Tibial nerve (tissue), 4 donors: ENCODE measurements at regions not wholly inside any gene's neighbourhood (a gene's known extent, or its start where the extent isn't known, plus 50 kb on each side); places are given as distances from the start of the nearest gene placed in this dataset.
A peak's percentile ranks its signal among the peaks of the same experiment; 100 is the strongest.
"Not testable (repeated sequence)": the region's sequence is repeated elsewhere in the genome, so short reads cannot be mapped to it uniquely, and the experiment has no call there.

Experiments
- DNase-seq, 2 donors: peaks; one replicate each; pipeline ENCODE4 v3.0.0-alpha.2; 2019; ENCODE audit warnings: low spot score in 2 of 2
- H3K27ac ChIP-seq, 4 donors: fragments of 200-600 bp; sonication (generic) in 3 of 4; one replicate each; pipeline ENCODE4 v1.5.1; 2017 to 2019; ENCODE audit warnings: mild to moderate bottlenecking in 1 of 4
- H3K27me3 ChIP-seq, 2 donors: fragments of 200-600 bp; sonication (generic) in 1 of 2; one replicate each; pipeline versions ENCODE4 v1.5.1 to v1.6.0; 2017 to 2019
- H3K36me3 ChIP-seq, 3 donors: fragments of 200-600 bp; sonication (generic); one replicate each; pipeline ENCODE4 v1.5.1; 2018 to 2019
- H3K4me1 ChIP-seq, 4 donors: fragments of 200-600 bp; sonication (generic) in 3 of 4; one replicate each; pipeline ENCODE4 v1.5.1; 2017 to 2019
- H3K4me3 ChIP-seq, 4 donors: fragments of 200-600 bp; sonication (generic) in 3 of 4; one replicate each; pipeline ENCODE4 v1.5.1; 2017 to 2019; ENCODE audit warnings: mild to moderate bottlenecking in 1 of 4, moderate library complexity in 1 of 4
- H3K9me3 ChIP-seq, 4 donors: fragments of 200-600 bp; sonication (generic) in 3 of 4; one replicate each; pipeline ENCODE4 v1.5.1; 2017 to 2019
- EP300 ChIP-seq, 2 donors: sonication (generic); formaldehyde crosslinking; IDR thresholded peaks; one replicate each; pipeline ENCODE4 v1.6.1; 2017; ENCODE audit warnings: antibody characterized with exemption in 2 of 2, mild to moderate bottlenecking in 1 of 2
- POLR2A ChIP-seq, 2 donors: fragments of 450-650 bp; IDR thresholded peaks; one replicate each; pipeline ENCODE4 v1.6.1; 2017; ENCODE audit warnings: antibody characterized with exemption in 2 of 2, mild to moderate bottlenecking in 2 of 2, moderate library complexity in 2 of 2
- WGBS, 2 donors: methylation state at CpG; one replicate each; pipeline ENCODE4 v1.1.5; 2018; 5-methylcytosine and 5-hydroxymethylcytosine counted together
- TF ChIP-seq, protein P1 (sequence below), 5 experiments: fragments of 200-600 bp in 3 of 5; fragments of 450-650 bp in 2 of 5; sonication (generic) in 3 of 5; IDR thresholded peaks; one replicate each; pipeline ENCODE4 v1.5.1; 2016 to 2019; ENCODE audit warnings: antibody characterized with exemption in 5 of 5, mild to moderate bottlenecking in 3 of 5, moderate library complexity in 2 of 5

DNA sequence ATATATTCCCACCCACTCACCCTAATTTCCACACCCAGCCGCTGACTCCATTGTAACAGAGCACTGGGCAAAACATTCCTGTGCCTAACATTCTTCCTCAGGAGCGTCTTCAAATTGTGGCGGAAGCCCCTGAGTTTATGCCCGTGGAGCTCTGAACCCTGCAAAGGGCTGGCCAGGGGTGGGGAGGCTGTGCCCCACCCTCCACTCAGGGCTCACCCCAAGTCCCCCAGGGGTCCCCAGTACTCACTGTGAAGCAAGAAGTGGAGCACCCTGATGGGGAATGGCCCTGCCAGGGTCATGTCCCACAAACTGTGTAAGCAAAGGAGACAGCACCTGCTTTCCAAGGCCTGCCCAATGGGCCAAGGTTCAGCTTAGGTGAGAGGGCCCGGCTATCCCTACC lies 303.2 kb downstream of the PREX1 start:
- TF ChIP-seq EP300 (IDR thresholded peaks at IDR 0.05) (no peak), POLR2A (IDR thresholded peaks at IDR 0.05) (no peak)
- TF ChIP-seq, protein P1, sequence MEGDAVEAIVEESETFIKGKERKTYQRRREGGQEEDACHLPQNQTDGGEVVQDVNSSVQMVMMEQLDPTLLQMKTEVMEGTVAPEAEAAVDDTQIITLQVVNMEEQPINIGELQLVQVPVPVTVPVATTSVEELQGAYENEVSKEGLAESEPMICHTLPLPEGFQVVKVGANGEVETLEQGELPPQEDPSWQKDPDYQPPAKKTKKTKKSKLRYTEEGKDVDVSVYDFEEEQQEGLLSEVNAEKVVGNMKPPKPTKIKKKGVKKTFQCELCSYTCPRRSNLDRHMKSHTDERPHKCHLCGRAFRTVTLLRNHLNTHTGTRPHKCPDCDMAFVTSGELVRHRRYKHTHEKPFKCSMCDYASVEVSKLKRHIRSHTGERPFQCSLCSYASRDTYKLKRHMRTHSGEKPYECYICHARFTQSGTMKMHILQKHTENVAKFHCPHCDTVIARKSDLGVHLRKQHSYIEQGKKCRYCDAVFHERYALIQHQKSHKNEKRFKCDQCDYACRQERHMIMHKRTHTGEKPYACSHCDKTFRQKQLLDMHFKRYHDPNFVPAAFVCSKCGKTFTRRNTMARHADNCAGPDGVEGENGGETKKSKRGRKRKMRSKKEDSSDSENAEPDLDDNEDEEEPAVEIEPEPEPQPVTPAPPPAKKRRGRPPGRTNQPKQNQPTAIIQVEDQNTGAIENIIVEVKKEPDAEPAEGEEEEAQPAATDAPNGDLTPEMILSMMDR (IDR thresholded peaks at IDR 0.05) = no peak
- Histone ChIP-seq H3K4me3 (no peak overlapping the region), H3K4me1 (no peaks in the 10 kb centered on the region), H3K27me3 (no peaks in the 10 kb centered on the region), H3K9me3 (peaks cover 0 to 4% (median 0%) of the 10 kb centered on the region in 4 donors), H3K27ac (no peak overlapping the region), H3K36me3 (no peaks in the 10 kb centered on the region)
- no peak for DNase-seq
- WGBS, 2 donors = 85 to 87% methylated on average over 5 of the region's 5 CpGs

DNA sequence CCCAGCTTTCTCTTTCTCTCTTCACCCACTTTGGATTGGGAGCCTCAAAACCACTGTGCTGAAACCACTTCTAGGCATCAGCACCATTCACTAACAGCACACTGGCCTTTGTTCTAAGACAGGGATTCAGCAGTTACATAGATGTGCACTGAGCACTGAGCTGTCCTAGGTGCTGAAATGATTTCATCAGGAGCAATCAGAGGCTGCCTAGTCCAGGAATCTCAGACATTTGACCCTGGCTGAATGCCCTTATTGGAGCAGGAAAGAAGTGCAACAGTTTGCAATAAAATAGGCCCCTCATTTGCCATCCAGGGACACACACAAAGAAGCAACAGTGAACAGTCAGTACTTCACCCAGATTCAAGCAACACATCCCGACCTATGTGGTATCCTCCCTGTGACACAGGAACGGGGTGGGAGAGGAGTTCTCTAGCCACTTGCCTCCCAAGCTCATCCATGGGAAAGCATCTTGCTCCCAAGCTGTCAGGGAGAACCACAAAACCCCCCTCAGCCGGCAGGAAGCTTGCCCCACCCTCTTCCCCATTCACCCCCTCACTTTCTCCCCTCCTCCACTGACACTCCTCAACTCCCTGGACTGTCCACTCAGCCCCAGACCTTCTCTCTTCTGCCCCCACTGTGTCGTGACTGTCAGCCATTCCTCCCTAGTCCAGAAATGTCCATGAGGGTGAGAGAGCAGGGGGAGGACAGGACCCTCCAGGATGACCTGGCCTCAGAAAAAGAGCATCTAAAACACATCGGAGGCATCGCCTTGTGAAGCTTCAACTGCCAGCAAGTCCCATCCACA lies 304.4 kb downstream of the PREX1 start:
- Histone ChIP-seq H3K4me3 (no peak overlapping the region), H3K4me1 (no peaks in the 10 kb centered on the region), H3K36me3 (no peaks in the 10 kb centered on the region), H3K27ac (no peak overlapping the region), H3K9me3 (peaks cover 0 to 4% (median 0%) of the 10 kb centered on the region in 4 donors), H3K27me3 (no peaks in the 10 kb centered on the region)
- 43 to 62% methylated on average over 6 of the region's 6 CpGs for WGBS, 2 donors
- no peak for TF ChIP-seq POLR2A (IDR thresholded peaks at IDR 0.05)
- no peak for TF ChIP-seq EP300 (IDR thresholded peaks at IDR 0.05)
- TF ChIP-seq, protein P1 (IDR thresholded peaks at IDR 0.05) = no peak
- peak in 1 of 2 donors; percentile 12 for DNase-seq

DNA sequence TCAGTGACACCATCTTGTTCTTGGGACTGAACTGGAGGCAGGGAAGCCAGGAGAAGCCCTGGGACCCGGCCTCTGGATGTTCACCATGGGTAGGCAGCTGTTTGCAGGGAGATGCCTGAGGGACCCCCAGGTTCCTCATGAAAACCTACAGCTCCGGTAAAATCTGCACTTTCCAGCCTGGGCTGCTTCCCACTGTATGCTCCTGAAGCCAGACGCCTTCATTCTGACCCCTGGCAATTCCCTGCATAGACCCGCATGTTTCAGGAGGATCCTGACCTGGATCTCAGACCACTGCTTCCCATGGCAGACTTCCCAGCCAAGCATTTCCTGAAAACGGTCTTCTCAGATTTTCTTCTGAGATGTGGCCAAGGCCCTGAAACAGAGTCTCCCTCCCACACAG lies 306.7 kb downstream of the PREX1 start:
- Histone ChIP-seq H3K4me1 (no peaks in the 10 kb centered on the region), H3K9me3 (peaks cover 0 to 4% (median 0%) of the 10 kb centered on the region in 4 donors), H3K27ac (no peak overlapping the region), H3K27me3 (no peaks in the 10 kb centered on the region), H3K4me3 (no peak overlapping the region), H3K36me3 (no peaks in the 10 kb centered on the region)
- WGBS, 2 donors = 68 to 80% methylated on average over 3 to 5 of the region's 5 CpGs
- no peak for DNase-seq
- TF ChIP-seq, protein P1 (IDR thresholded peaks at IDR 0.05) = no peak
- TF ChIP-seq POLR2A (IDR thresholded peaks at IDR 0.05) (no peak), EP300 (IDR thresholded peaks at IDR 0.05) (no peak)

DNA sequence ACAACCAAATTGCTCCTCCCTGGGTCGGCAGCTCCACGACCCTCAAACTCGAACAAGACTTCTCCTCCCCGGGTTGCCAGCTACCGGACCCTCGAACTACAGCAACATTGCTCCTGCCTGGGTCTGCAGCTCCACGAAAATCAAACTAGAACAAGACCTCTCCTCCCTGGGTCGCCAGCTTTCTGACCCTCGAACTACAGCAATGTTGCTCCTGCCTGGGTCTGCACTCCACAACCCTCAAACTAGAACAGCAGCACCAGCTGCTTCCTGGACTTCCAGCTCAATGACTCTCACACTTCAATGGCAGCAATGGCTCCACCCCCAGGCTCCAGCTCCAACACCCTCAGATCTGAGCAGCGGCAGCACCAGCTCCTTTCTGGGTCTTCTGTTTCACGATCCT lies 311.6 kb downstream of the PREX1 start:
- peak in 1 of 2 donors; percentile 9 for DNase-seq
- not testable (repeated sequence) for H3K27ac ChIP-seq, H3K36me3 ChIP-seq, H3K9me3 ChIP-seq, H3K27me3 ChIP-seq, H3K4me1 ChIP-seq, H3K4me3 ChIP-seq
- 62 to 67% methylated on average over 11 of the region's 11 CpGs for WGBS, 2 donors

DNA sequence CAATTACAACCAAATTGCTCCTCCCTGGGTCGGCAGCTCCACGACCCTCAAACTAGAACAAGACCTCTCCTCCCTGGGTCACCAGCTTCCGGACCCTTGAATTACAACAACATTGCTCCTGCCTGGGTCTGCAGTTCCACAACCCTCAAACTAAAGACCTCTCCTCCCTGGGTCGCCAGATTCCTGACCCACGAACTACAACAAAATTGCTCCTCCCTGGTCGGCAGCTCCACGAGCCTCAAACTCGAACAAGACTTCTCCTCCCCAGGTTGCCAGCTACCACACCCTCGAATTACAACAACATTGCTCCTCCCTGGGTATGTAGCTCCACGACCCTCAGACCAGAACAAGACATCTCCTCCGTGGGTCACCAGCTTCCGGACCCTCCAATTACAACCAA lies 313.2 kb downstream of the PREX1 start:
- not testable (repeated sequence) for DNase-seq, H3K27me3 ChIP-seq, H3K27ac ChIP-seq, H3K4me1 ChIP-seq, H3K9me3 ChIP-seq, H3K36me3 ChIP-seq, H3K4me3 ChIP-seq
- WGBS, 2 donors = 73 to 85% methylated on average over 10 to 11 of the region's 12 CpGs

DNA sequence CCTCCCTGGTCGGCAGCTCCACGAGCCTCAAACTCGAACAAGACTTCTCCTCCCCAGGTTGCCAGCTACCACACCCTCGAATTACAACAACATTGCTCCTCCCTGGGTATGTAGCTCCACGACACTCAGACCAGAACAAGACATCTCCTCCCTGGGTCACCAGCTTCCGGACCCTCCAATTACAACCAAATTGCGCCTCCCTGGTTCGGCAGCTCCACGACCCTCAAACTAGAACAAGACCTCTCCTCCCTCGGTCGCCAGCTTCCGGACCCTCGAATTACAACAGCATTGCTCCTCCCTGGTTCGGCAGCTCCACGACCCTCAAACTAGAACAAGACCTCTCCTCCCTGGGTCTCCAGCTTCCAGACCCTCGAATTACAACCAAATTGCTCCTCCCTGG lies 315.3 kb downstream of the PREX1 start:
- H3K4me3 ChIP-seq, H3K27ac ChIP-seq, H3K36me3 ChIP-seq, H3K4me1 ChIP-seq, DNase-seq, H3K9me3 ChIP-seq, H3K27me3 ChIP-seq: not testable (repeated sequence)
- 75 to 88% methylated on average over 16 of the region's 16 CpGs for WGBS, 2 donors

DNA sequence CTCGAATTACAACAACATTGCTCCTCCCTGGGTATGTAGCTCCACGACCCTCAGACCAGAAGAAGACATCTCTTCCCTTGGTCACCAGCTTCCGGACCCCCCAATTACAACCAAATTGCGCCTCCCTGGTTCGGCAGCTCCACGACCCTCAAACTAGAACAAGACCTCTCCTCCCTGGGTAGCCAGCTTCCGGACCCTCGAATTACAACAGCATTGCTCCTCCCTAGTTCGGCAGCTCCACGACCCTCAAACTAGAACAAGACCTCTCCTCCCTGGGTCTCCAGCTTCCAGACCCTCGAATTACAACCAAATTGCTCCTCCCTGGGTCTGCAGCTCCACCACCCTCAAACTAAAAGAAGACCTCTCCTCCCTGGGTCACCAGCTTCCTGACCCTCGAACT lies 322.7 kb downstream of the PREX1 start:
- not testable (repeated sequence) for H3K27ac ChIP-seq, H3K9me3 ChIP-seq, DNase-seq, H3K36me3 ChIP-seq, H3K27me3 ChIP-seq, H3K4me3 ChIP-seq, H3K4me1 ChIP-seq
- WGBS, 2 donors = 80 to 82% methylated on average over 8 to 12 of the region's 12 CpGs
